LNCaP clone FGC (cell line): ENCODE measurements at regions not wholly inside any gene's neighbourhood (a gene's known extent, or its start where the extent isn't known, plus 50 kb on each side); places are given as distances from the start of the nearest gene placed in this dataset.

ENCODE experiments used
- DNase-seq: peaks from one replicate; pipeline ENCODE4 v3.0.0-alpha.2; 2011; ENCODE audit warnings: low read depth
- H3K4me3 ChIP-seq: 2 replicates; pipeline ENCODE4 v1.5.1; 2011; ENCODE audit warnings: mild to moderate bottlenecking, low read depth, low read length, control low read depth
- TF ChIP-seq, protein P1 (sequence below): IDR thresholded peaks from 2 replicates; pipeline ENCODE4 v1.5.1; 2012; ENCODE audit warnings: mild to moderate bottlenecking; ENCODE audit not compliant: control insufficient read depth, insufficient read depth; ENCODE audit errors: extremely low read depth

DNA sequence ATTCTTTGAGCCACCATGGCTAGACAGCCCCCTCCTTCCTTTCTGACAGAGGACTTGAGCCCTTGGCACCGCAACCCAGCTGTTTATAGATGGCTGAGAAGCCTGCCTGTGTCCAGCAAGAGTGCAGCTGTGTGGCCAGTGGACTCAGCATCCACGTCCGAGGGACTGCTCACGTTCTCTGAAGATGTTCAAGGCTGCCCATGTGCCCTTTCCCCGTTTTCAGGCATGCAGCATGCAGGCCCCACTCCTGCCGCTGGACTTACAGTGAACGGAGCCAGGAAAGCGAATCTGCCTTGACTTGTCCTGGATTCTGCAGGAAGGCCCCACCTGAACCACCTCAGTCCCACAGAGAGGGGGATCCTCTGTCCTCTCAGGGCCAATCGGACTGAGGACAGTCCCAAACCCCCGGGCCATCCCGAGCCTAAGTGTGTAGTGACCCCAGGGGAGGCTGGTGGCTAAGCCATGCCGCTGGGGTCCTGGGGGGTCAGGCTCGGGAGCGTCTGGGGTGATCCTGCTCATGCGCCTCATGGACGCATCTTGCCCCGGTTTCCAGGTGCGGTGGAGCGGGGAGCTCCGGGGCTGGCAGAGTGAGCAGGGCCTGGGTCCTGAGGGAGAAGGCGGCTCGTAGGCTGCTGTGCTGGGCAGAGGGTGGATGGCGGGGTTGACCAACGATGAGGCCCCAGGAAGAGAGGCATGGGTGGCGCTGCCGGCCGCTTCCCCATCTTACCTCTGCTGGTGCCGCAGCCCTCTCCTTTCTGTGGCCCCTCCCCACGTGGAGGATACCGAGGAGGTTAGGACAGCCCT is 170.7 kb downstream of the CTTN start:
- DNase-seq: no peak
- no peak overlapping the region for H3K4me3 ChIP-seq
- TF ChIP-seq, protein P1, sequence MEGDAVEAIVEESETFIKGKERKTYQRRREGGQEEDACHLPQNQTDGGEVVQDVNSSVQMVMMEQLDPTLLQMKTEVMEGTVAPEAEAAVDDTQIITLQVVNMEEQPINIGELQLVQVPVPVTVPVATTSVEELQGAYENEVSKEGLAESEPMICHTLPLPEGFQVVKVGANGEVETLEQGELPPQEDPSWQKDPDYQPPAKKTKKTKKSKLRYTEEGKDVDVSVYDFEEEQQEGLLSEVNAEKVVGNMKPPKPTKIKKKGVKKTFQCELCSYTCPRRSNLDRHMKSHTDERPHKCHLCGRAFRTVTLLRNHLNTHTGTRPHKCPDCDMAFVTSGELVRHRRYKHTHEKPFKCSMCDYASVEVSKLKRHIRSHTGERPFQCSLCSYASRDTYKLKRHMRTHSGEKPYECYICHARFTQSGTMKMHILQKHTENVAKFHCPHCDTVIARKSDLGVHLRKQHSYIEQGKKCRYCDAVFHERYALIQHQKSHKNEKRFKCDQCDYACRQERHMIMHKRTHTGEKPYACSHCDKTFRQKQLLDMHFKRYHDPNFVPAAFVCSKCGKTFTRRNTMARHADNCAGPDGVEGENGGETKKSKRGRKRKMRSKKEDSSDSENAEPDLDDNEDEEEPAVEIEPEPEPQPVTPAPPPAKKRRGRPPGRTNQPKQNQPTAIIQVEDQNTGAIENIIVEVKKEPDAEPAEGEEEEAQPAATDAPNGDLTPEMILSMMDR: no peak

DNA sequence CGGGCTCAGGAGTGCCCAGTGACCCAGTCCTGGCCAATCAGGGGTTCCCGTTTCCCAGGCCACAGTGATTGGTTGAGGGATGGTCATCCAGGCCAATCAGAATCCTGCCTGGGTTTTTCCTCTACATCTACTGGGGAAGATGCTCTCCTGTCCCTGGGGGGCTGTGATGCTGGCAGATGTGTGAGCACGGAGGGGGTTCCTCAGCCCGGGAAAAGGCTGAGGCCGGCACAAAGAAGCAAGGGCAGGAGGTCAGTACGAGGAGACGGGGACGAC is 171.2 kb downstream of the CTTN start:
- H3K4me3 ChIP-seq: no peak overlapping the region
- no peak for DNase-seq
- TF ChIP-seq, protein P1: no peak

DNA sequence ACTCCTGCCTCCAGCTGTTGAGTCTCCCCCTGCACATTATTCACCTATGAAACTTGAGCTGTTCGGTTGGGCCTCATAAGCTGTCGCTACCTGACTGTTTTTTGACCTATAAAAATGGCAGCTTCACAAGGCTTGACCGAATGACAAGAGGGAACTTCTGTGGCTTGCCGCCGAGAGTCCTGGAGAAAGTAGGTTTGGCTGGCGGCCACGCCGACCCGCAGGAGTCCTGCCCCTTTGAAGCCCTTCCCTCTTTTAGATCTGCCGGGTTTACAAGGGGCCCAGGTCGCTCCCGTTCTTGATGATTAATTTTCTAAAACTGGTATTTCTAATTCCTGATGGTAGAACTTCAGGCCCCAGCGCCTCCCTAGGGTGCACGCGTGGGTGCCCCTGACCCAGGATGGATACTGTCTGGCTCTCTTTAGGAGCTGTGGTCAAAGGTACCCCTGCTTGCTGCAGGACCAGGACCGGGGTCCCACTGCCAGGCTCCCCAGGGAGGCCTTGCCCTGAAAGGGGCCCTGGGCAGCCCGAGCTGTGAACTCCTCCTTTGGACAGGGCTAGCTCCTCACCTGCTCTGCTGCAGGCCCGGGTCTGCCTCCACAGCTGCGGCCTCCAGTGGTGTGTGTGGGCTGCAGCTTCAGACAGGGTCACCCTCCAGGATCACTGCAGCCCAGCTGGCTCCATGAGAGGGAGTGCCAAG is 171.8 kb downstream of the CTTN start:
- H3K4me3 ChIP-seq: no peak overlapping the region
- no peak for DNase-seq
- TF ChIP-seq, protein P1: no peak

DNA sequence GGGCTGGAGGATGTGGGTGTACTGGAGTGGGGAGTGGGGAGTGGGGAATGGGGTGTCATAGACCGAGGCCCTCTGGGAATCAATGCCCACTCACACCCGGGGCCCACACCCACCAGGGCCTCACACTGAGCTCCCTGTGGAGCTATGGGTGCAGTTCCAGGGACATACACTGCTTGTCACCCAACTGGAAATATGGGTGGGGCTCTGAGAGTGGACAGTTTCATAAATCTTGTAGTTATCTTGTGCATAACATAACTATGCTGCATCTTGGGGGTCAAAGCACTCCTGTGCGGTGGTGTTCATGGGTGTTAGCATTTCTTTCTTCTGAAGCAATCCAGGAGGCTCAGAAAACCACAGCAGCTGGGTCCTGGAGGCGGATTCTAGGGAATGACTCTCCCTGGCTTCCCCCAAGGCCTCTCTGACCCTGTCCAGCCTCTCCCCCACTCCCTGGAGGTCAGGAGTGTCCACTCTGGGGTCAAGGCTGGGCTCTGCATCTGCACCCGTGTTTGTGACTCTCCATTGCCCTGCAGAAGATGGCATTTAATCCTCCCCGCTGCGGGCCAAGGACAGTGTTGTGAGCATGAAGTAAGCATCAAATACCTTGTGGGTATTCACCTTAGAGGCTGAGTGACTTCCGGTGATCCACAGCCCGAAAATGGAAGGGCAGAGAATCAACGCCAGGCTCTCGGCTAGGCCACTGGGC is 172.5 kb downstream of the CTTN start:
- DNase-seq: no peak
- TF ChIP-seq, protein P1: no peak
- no peak overlapping the region for H3K4me3 ChIP-seq

DNA sequence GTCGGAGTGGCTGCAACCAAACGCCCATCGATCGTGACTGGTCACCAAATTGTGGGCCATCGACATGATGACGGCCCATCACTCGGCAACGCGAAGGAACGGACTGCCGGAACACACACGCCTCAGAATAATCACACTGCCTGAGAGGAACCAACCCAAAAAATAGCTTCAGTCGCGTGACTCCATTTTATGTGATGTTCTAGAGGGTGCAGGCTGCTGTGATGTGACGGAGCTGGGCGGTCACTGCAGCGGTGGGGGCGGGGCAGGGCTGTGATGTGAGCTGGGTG is 174.6 kb downstream of the CTTN start:
- TF ChIP-seq, protein P1: no peak
- no peak overlapping the region for H3K4me3 ChIP-seq
- no peak for DNase-seq

DNA sequence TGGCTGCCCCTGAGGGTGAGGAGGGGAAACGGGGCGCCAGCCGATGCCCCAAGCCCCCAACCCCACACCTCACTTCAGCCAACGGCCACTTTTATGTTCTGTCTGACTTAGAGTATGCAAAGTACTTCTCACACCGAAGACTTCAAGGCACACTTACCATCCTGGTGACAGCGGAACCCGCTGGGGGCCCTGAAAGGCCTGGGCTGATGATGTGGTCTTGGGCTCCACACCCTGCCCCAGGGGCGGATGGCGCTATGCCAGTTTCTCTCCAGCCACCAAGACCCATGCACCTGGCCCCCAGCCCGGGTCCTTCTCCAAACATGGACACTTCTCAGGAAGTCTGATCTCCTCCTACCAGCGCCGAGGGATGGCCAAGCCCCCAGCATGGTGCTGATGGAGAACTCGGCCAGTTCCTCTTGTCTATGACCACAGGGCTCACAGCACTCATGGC is 175.4 kb downstream of the CTTN start:
- DNase-seq: no peak
- H3K4me3 ChIP-seq: no peak overlapping the region
- TF ChIP-seq, protein P1: no peak
